ENCODE measurements at regions not wholly inside any gene's neighbourhood (a gene's known extent, or its start where the extent isn't known, plus 50 kb on each side); places are given as distances from the start of the nearest gene placed in this dataset.

GRCh38 chr3:31466866-31467265, 65.9 kb upstream of the STT3B start:
- H3K4me1 ChIP-seq (ENCODE audit: control insufficient read depth, extremely low read depth, insufficient read depth, low read length), result no peaks in the 10 kb centered on the region
- H3K27ac ChIP-seq (ENCODE audit: control insufficient read depth, insufficient read depth, low read length), result no peak overlapping the region
- H4K20me1 ChIP-seq (ENCODE audit: control insufficient read depth, extremely low read depth, insufficient read depth, low read length), result no peaks in the 10 kb centered on the region
- FAIRE-seq, result no peak
- no peaks in the 10 kb centered on the region for H3K9me3 ChIP-seq (ENCODE audit: control insufficient read depth, low read depth, low read length)
- no peak overlapping the region for H3K9ac ChIP-seq (ENCODE audit: control insufficient read depth, extremely low read depth, insufficient read depth, low read length)
- dilution Hi-C loops (cut with MboI; ENCODE audit: extremely low pct_ligation_motif_present, low sequenced_read_pairs), result no loop called here
- no peak overlapping the region for H3K4me2 ChIP-seq (ENCODE audit: control insufficient read depth, extremely low read depth, insufficient read depth, low read depth, low read length)
- H3K9me1 ChIP-seq (ENCODE audit: control insufficient read depth, extremely low read depth, insufficient read depth, low read length), result no peaks in the 10 kb centered on the region
- H3K36me3 ChIP-seq (ENCODE audit: control insufficient read depth in 2 of 2, extremely low read depth in 1 of 2, insufficient read depth in 2 of 2, low read length in 2 of 2), result no peaks in the 10 kb centered on the region
- no peak overlapping the region for H3K4me3 ChIP-seq (ENCODE audit: control insufficient read depth in 2 of 3, extremely low read depth in 1 of 3, insufficient read depth in 2 of 3, low read depth in 1 of 3, low read length in 3 of 3)
- no peaks in the 10 kb centered on the region for H3K79me2 ChIP-seq (ENCODE audit: control insufficient read depth, insufficient read depth, low read length)
- H3K27me3 ChIP-seq (ENCODE audit: control insufficient read depth, extremely low read depth, insufficient read depth, low read length), result peaks cover 6% of the 10 kb centered on the region
- DNase-seq (ENCODE audit: low read depth, low spot score), result no peak
- TF ChIP-seq EZH2 (IDR thresholded peaks at IDR 0.05; ENCODE audit: low read length) (no peak), CTCF (optimal IDR thresholded peaks at IDR 0.05 in 1 of 3, IDR thresholded peaks at IDR 0.05 in 1 of 3, conservative IDR thresholded peaks at IDR 0.05 in 1 of 3; ENCODE audit: extremely low read depth in 1 of 3, insufficient read depth in 2 of 3, low read length in 3 of 3) (no peak)
- no peak overlapping the region for H2AFZ ChIP-seq (ENCODE audit: control insufficient read depth, low read length)

GRCh38 chr3:31468433-31468832, 64.3 kb upstream of the STT3B start:
- Histone ChIP-seq H3K27me3 (ENCODE audit: control insufficient read depth, extremely low read depth, insufficient read depth, low read length) (peaks cover 6% of the 10 kb centered on the region), H3K4me3 (ENCODE audit: control insufficient read depth in 2 of 3, extremely low read depth in 1 of 3, insufficient read depth in 2 of 3, low read depth in 1 of 3, low read length in 3 of 3) (no peak overlapping the region), H3K27ac (ENCODE audit: control insufficient read depth, insufficient read depth, low read length) (no peak overlapping the region), H3K79me2 (ENCODE audit: control insufficient read depth, insufficient read depth, low read length) (no peaks in the 10 kb centered on the region), H2AFZ (ENCODE audit: control insufficient read depth, low read length) (no peak overlapping the region), H3K4me2 (ENCODE audit: control insufficient read depth, extremely low read depth, insufficient read depth, low read depth, low read length) (no peak overlapping the region), H3K36me3 (ENCODE audit: control insufficient read depth in 2 of 2, extremely low read depth in 1 of 2, insufficient read depth in 2 of 2, low read length in 2 of 2) (no peaks in the 10 kb centered on the region), H3K9me3 (ENCODE audit: control insufficient read depth, low read depth, low read length) (no peaks in the 10 kb centered on the region), H3K9ac (ENCODE audit: control insufficient read depth, extremely low read depth, insufficient read depth, low read length) (no peak overlapping the region), H3K4me1 (ENCODE audit: control insufficient read depth, extremely low read depth, insufficient read depth, low read length) (no peaks in the 10 kb centered on the region), H4K20me1 (ENCODE audit: control insufficient read depth, extremely low read depth, insufficient read depth, low read length) (no peaks in the 10 kb centered on the region), H3K9me1 (ENCODE audit: control insufficient read depth, extremely low read depth, insufficient read depth, low read length) (no peaks in the 10 kb centered on the region)
- no peak for FAIRE-seq
- TF ChIP-seq EZH2 (IDR thresholded peaks at IDR 0.05; ENCODE audit: low read length) (no peak), CTCF (optimal IDR thresholded peaks at IDR 0.05 in 1 of 3, IDR thresholded peaks at IDR 0.05 in 1 of 3, conservative IDR thresholded peaks at IDR 0.05 in 1 of 3; ENCODE audit: extremely low read depth in 1 of 3, insufficient read depth in 2 of 3, low read length in 3 of 3) (no peak)
- dilution Hi-C loops (cut with MboI; ENCODE audit: extremely low pct_ligation_motif_present, low sequenced_read_pairs), result no loop called here
- no peak for DNase-seq (ENCODE audit: low read depth, low spot score)

Data from keratinocyte (primary cell).